ENCODE measurements at regions not wholly inside any gene's neighbourhood (a gene's known extent, or its start where the extent isn't known, plus 50 kb on each side); places are given as distances from the start of the nearest gene placed in this dataset.

DNA sequence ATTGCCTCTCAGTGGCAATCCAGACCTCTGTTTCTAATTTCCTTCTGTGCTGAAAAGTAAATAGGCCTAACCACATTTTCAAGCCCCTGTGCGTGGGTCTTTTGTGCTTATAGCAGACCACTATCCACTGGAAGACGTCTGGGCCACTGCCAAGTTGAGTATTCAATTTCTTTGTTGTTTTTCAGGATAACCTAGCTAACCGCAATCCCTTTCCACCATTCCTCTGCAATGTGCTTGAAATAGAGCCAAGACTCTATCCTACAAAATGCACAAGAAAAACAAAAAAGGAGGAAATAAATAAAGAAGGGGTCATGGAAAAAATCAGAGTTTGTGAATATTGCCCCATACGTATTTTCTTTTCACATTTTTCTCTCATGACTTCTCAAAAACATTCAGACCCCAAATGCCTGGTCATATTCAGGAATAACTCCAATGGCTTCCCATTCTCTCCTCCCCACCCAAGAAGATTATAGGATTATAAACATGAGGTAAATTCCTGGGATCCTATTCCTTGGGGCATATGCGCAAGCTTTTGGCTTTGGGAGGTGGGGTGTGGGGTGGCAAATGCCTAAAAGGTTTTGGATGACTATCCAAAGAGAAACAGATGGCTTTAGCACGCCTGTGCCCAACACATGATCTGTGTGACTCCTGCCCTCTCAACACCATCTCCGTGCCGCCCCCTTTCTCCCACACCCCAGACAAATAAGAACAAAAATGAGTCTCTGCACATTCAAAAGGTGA is 217.9 kb upstream of the THBS1 start:
- no peak for ATAC-seq
- H3K9me3 ChIP-seq (ENCODE audit: low read length) = no peaks in the 10 kb centered on the region
- no peaks in the 10 kb centered on the region for H3K27me3 ChIP-seq (ENCODE audit: control insufficient read depth in 1 of 2, insufficient read depth in 2 of 2, low read length in 2 of 2)
- H3K4me1 ChIP-seq (ENCODE audit: insufficient read depth, low read length) = peaks cover 68% of the 10 kb centered on the region
- H3K4me3 ChIP-seq (replicated peaks in 1 of 3; ENCODE audit: insufficient read depth in 1 of 3, low read depth in 2 of 3, low read length in 3 of 3) = no peak overlapping the region
- in situ Hi-C loops (cut with HindIII; ENCODE audit: extremely low pct_ligation_motif_present, low pct_unique_long_range_greater_than_20kb) = no loop called here
- ChIA-PET CTCF (ENCODE audit: low intra/inter-chr PET ratio, low total read pairs) (no interaction called here), POLR2A (no interaction called here)
- 95% methylated on average over 8 of the region's 8 CpGs for WGBS (ENCODE audit: low lambda C conversion rate)
- DNase-seq (ENCODE audit: low spot score) = no peak
- H4K20me1 ChIP-seq (ENCODE audit: insufficient read depth, low read length) = no peaks in the 10 kb centered on the region
- no peaks in the 10 kb centered on the region for H3K79me2 ChIP-seq (ENCODE audit: insufficient read depth, low read length)
- H2AFZ ChIP-seq (ENCODE audit: low read length) = no peak overlapping the region
- no peak for FAIRE-seq
- intact Hi-C loops (cut with micrococcal nuclease; ENCODE audit: unreplicated experiment) = loop anchor here (5.0 to 10.0 kb wide), 3 partner anchors 39 to 238 kb away; no protein-coding TSS in a partner anchor
- peak overlapping the region; percentile 18 for H3K27ac ChIP-seq (ENCODE audit: extremely low read length, insufficient read depth, low read length)
- no peak overlapping the region for H3K4me2 ChIP-seq (ENCODE audit: low read depth, low read length)
- no TSS peak for BruUV-seq (replicated peaks)
- H3K9ac ChIP-seq (ENCODE audit: insufficient read depth, low read depth, low read length) = no peak overlapping the region; the same call in 1 of the 2 replicates
- H3K36me3 ChIP-seq (replicated peaks in 1 of 2; ENCODE audit: control insufficient read depth in 1 of 2, insufficient read depth in 2 of 2, low read length in 2 of 2) = no peaks in the 10 kb centered on the region
- TF ChIP-seq, protein P1, sequence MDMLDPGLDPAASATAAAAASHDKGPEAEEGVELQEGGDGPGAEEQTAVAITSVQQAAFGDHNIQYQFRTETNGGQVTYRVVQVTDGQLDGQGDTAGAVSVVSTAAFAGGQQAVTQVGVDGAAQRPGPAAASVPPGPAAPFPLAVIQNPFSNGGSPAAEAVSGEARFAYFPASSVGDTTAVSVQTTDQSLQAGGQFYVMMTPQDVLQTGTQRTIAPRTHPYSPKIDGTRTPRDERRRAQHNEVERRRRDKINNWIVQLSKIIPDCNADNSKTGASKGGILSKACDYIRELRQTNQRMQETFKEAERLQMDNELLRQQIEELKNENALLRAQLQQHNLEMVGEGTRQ (IDR thresholded peaks at IDR 0.05; ENCODE audit: low read depth, low read length) = no peak
- TF ChIP-seq, protein P1 (CRISPR knock-in tag; IDR thresholded peaks at IDR 0.05; ENCODE audit: borderline replicate concordance) = no peak
- TF ChIP-seq ZBTB1 (CRISPR knock-in tag; IDR thresholded peaks at IDR 0.05; ENCODE audit: borderline replicate concordance) (no peak), ZC3H4 (CRISPR knock-in tag; IDR thresholded peaks at IDR 0.05; ENCODE audit: borderline replicate concordance) (no peak), ZSCAN12 (CRISPR knock-in tag; IDR thresholded peaks at IDR 0.05) (no peak), YEATS2 (CRISPR knock-in tag; IDR thresholded peaks at IDR 0.05; ENCODE audit: borderline replicate concordance) (no peak), ZNF792 (CRISPR knock-in tag; IDR thresholded peaks at IDR 0.05) (no peak), HOXA7 (CRISPR knock-in tag; IDR thresholded peaks at IDR 0.05) (no peak), ZNF766 (CRISPR knock-in tag; IDR thresholded peaks at IDR 0.05; ENCODE audit: borderline replicate concordance) (no peak), REPIN1 (CRISPR knock-in tag; IDR thresholded peaks at IDR 0.05; ENCODE audit: borderline replicate concordance, low read depth) (no peak), RFX1 (IDR thresholded peaks at IDR 0.05) (no peak), ZNF451 (CRISPR knock-in tag; IDR thresholded peaks at IDR 0.05) (no peak)
- TF ChIP-seq, protein P2, sequence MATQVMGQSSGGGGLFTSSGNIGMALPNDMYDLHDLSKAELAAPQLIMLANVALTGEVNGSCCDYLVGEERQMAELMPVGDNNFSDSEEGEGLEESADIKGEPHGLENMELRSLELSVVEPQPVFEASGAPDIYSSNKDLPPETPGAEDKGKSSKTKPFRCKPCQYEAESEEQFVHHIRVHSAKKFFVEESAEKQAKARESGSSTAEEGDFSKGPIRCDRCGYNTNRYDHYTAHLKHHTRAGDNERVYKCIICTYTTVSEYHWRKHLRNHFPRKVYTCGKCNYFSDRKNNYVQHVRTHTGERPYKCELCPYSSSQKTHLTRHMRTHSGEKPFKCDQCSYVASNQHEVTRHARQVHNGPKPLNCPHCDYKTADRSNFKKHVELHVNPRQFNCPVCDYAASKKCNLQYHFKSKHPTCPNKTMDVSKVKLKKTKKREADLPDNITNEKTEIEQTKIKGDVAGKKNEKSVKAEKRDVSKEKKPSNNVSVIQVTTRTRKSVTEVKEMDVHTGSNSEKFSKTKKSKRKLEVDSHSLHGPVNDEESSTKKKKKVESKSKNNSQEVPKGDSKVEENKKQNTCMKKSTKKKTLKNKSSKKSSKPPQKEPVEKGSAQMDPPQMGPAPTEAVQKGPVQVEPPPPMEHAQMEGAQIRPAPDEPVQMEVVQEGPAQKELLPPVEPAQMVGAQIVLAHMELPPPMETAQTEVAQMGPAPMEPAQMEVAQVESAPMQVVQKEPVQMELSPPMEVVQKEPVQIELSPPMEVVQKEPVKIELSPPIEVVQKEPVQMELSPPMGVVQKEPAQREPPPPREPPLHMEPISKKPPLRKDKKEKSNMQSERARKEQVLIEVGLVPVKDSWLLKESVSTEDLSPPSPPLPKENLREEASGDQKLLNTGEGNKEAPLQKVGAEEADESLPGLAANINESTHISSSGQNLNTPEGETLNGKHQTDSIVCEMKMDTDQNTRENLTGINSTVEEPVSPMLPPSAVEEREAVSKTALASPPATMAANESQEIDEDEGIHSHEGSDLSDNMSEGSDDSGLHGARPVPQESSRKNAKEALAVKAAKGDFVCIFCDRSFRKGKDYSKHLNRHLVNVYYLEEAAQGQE (IDR thresholded peaks at IDR 0.05; ENCODE audit: borderline replicate concordance in 1 of 2, low read depth in 1 of 2, low read length in 2 of 2) = no peak
- TF ChIP-seq, protein P3, sequence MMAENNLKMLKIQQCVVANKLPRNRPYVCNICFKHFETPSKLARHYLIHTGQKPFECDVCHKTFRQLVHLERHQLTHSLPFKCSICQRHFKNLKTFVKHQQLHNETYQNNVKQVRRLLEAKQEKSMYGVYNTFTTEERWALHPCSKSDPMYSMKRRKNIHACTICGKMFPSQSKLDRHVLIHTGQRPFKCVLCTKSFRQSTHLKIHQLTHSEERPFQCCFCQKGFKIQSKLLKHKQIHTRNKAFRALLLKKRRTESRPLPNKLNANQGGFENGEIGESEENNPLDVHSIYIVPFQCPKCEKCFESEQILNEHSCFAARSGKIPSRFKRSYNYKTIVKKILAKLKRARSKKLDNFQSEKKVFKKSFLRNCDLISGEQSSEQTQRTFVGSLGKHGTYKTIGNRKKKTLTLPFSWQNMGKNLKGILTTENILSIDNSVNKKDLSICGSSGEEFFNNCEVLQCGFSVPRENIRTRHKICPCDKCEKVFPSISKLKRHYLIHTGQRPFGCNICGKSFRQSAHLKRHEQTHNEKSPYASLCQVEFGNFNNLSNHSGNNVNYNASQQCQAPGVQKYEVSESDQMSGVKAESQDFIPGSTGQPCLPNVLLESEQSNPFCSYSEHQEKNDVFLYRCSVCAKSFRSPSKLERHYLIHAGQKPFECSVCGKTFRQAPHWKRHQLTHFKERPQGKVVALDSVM (CRISPR knock-in tag; IDR thresholded peaks at IDR 0.05) = no peak
- TF ChIP-seq, protein P4, sequence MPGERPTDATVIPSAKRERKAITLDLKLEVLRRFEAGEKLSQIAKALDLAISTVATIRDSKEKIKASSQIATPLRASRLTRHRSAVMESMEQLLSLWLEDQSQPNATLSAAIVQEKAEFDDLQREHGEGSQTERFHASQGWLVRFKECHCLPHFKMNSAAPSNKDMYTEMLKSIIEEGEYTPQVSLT (CRISPR knock-in tag; IDR thresholded peaks at IDR 0.05; ENCODE audit: borderline replicate concordance, low read depth) = no peak
- TF ChIP-seq, protein P5, sequence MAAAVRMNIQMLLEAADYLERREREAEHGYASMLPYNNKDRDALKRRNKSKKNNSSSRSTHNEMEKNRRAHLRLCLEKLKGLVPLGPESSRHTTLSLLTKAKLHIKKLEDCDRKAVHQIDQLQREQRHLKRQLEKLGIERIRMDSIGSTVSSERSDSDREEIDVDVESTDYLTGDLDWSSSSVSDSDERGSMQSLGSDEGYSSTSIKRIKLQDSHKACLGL (CRISPR knock-in tag; IDR thresholded peaks at IDR 0.05) = no peak
